HEK293T (cell line): ENCODE measurements at regions not wholly inside any gene's neighbourhood (a gene's known extent, or its start where the extent isn't known, plus 50 kb on each side); places are given as distances from the start of the nearest gene placed in this dataset.

ENCODE experiments used
- CTCF ChIA-PET: fragments of 350-600 bp; formaldehyde crosslinking; extraction: SDS; loops from one replicate; lab custom pipeline; 2021; ENCODE audit warnings: antibody characterized with exemption, inconsistent platforms; lab: Yijun Ruan, JAX
- POLR2A ChIA-PET: fragments of 350-600 bp; formaldehyde crosslinking; extraction: SDS; loops from one replicate; lab custom pipeline; 2020; ENCODE audit warnings: antibody characterized with exemption, inconsistent platforms; lab: Yijun Ruan, JAX
- DNase-seq: peaks from one replicate; pipeline ENCODE4 v3.0.0; 2012; ENCODE audit warnings: mixed read lengths; ENCODE audit errors: extremely low spot score
- ARNT ChIP-seq: fragments of 450-650 bp; IDR thresholded peaks from 2 replicates; pipeline ENCODE4 v1.6.1; 2017; ENCODE audit warnings: mild to moderate bottlenecking
- BHLHE40 ChIP-seq: fragments of 450-650 bp; IDR thresholded peaks from 2 replicates; pipeline ENCODE4 v1.6.1; 2016; ENCODE audit warnings: mild to moderate bottlenecking, moderate library complexity, borderline replicate concordance
- CTBP1 ChIP-seq: fragments of 450-650 bp; IDR thresholded peaks from 2 replicates; pipeline ENCODE4 v1.6.1; 2016; ENCODE audit warnings: borderline replicate concordance
- ELF4 ChIP-seq: fragments of 450-650 bp; IDR thresholded peaks from 2 replicates; pipeline ENCODE4 v1.6.1; 2017; ENCODE audit warnings: antibody characterized with exemption
- FOXA1 ChIP-seq: fragments of 450-650 bp; IDR thresholded peaks from 2 replicates; pipeline ENCODE4 v1.6.1; 2016; ENCODE audit warnings: mild to moderate bottlenecking
- FOXK2 ChIP-seq: fragments of 450-650 bp; IDR thresholded peaks from 2 replicates; pipeline ENCODE4 v1.6.1; 2016; ENCODE audit warnings: mild to moderate bottlenecking
- FOXM1 ChIP-seq: fragments of 450-650 bp; IDR thresholded peaks from 2 replicates; pipeline ENCODE4 v1.6.1; 2017; ENCODE audit warnings: mild to moderate bottlenecking, borderline replicate concordance
- HDGF ChIP-seq: fragments of 450-650 bp; IDR thresholded peaks from 2 replicates; pipeline ENCODE4 v1.6.1; 2017; ENCODE audit warnings: antibody characterized with exemption, borderline replicate concordance
- L3MBTL2 ChIP-seq: fragments of 450-650 bp; conservative IDR thresholded peaks from 2 replicates; pipeline ENCODE4 v1.6.1; 2016; ENCODE audit warnings: mild to moderate bottlenecking
- LEF1 ChIP-seq: fragments of 450-650 bp; IDR thresholded peaks from 2 replicates; pipeline ENCODE4 v1.6.1; 2017; ENCODE audit warnings: mild to moderate bottlenecking, borderline replicate concordance
- NFRKB ChIP-seq: fragments of 450-650 bp; IDR thresholded peaks from 2 replicates; pipeline ENCODE4 v1.6.1; 2016; ENCODE audit warnings: mild to moderate bottlenecking, moderate library complexity
- SP1 ChIP-seq: fragments of 450-650 bp; IDR thresholded peaks from 2 replicates; pipeline ENCODE4 v1.6.1; 2017
- SUZ12 ChIP-seq: fragments of 450-650 bp; IDR thresholded peaks from 2 replicates; pipeline ENCODE4 v1.6.1; 2016; ENCODE audit warnings: mild to moderate bottlenecking
- TARDBP ChIP-seq: fragments of 450-650 bp; IDR thresholded peaks from 2 replicates; pipeline ENCODE4 v1.6.1; 2016
- ZNF384 ChIP-seq: fragments of 450-650 bp; IDR thresholded peaks from 2 replicates; pipeline ENCODE4 v1.6.1; 2016
- TF ChIP-seq, protein P1 (sequence below): fragments of 450-650 bp; IDR thresholded peaks from 2 replicates; pipeline ENCODE4 v1.6.1; 2016

DNA sequence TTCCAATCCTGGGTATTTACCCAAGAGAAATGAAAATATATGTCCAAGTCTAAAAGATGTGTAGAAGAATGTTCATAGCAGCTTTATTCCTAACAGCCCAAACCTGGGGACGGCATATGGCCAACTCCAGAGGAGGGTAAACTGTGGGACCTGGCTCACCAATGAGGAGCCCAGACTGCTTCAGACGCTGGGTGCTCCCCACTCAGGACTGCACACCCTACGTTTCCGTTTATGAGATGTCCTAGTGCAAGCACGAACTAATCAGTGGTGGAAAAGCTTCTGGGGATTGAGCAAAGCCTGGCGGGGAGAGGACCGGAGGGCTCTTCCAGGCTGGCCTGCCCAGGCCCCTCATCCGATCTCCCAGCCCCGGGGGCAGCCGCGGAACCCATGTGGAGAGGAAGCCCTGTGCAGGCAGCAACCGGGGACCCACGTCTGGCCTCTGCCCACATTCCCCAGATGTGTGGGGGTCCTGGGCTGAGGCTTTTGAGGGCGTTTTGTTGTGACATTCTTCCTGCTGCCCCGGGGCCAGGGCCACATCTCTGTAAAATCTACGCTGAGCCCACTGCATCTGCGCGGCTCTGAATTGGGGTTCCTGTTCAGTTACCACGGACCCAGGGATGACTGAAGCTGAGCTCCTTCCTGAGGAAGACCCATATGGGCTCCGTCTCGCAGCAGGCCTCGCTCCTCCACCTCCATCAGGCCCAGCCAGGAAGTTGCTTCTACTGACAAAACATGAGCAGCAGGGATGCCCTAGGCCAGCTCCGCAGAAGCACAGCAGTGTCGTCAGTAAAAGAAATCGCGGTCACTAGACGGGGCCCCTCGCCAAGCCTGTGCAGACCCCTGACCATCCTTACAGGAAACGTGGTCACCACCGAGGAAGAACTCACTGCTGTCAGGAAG, 188.0 kb downstream of the DLL1 start:
- ChIA-PET POLR2A (no interaction called here), CTCF (no interaction called here)
- no peak for DNase-seq
- TF ChIP-seq CTBP1 (no peak), TARDBP (no peak), FOXA1 (no peak), L3MBTL2 (no peak), FOXK2 (no peak), SUZ12 (no peak), ELF4 (no peak), ZNF384 (no peak), LEF1 (no peak), HDGF (no peak), ARNT (no peak), SP1 (no peak), NFRKB (no peak), BHLHE40 (no peak), FOXM1 (no peak)
- TF ChIP-seq, protein P1, sequence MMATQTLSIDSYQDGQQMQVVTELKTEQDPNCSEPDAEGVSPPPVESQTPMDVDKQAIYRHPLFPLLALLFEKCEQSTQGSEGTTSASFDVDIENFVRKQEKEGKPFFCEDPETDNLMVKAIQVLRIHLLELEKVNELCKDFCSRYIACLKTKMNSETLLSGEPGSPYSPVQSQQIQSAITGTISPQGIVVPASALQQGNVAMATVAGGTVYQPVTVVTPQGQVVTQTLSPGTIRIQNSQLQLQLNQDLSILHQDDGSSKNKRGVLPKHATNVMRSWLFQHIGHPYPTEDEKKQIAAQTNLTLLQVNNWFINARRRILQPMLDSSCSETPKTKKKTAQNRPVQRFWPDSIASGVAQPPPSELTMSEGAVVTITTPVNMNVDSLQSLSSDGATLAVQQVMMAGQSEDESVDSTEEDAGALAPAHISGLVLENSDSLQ = no peak

DNA sequence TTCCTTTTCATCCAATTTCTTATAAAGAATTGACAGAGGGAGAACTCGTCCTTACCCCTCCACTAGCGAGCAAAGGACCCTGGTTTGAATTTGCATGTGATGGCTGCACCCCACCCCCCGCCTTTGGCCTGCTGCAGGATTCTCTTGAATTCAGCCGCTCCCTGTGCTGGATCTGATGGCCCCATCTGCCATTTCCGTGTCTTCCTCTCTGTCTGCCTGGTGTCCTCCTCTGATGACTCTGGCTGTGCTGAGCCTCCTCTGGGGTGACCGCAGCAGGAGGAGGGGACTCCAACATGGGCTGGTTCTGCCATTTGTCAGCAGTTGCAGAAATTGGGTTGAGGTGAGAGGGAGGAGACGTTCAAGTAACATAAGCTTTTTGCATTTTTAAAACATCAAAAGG, 188.8 kb downstream of the DLL1 start:
- ChIA-PET POLR2A (no interaction called here), CTCF (no interaction called here)
- TF ChIP-seq ZNF384 (no peak), FOXA1 (no peak), ELF4 (no peak), TARDBP (no peak), HDGF (no peak), ARNT (no peak), SUZ12 (no peak), CTBP1 (no peak), BHLHE40 (no peak), NFRKB (no peak), L3MBTL2 (no peak), FOXK2 (no peak), FOXM1 (no peak), SP1 (no peak), LEF1 (no peak)
- TF ChIP-seq, protein P1 = no peak

DNA sequence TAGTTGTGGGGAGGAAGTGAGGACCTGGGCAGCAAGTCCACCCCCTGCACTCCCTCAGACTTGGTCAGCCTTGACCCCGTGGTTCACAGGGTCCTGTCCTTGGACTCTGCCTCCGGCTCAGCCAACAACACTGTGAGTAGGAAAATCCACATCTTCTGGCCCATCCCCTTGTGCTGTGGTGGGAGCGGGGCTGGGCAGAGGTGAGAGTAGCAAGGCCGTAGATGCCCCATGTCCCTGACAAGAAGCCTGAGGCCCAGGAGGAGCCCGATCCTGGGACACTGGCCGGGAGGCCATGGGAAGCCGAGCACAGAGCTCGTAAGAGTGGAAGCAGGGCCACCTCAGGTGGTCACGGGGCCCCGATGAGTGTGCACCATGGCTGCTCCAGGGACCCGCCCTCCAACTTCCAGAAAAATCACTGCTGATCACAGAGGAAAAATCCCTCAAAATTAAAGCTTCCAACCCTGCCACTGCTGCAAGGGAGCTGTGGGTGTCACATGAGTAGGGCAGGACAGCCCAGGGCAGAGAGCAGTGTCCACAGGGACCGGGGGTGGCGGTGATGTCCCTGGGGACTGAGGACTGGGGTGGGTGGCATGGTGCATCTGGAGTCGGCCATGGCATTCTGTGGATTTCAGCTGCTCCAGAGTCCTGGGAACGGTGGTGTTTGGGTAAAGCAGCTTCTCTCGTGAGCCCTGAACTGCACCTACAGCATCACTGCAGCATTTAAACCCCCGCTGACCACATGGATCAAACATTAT, 189.4 kb downstream of the DLL1 start:
- TF ChIP-seq TARDBP (no peak), ARNT (no peak), BHLHE40 (no peak), SP1 (no peak)
- POLR2A ChIA-PET = no interaction called here
- CTCF ChIA-PET = no interaction called here
- DNase-seq = no peak

More for the DNA sequence above, 188.8 kb downstream of the DLL1 start:
- no peak for DNase-seq

DNA sequence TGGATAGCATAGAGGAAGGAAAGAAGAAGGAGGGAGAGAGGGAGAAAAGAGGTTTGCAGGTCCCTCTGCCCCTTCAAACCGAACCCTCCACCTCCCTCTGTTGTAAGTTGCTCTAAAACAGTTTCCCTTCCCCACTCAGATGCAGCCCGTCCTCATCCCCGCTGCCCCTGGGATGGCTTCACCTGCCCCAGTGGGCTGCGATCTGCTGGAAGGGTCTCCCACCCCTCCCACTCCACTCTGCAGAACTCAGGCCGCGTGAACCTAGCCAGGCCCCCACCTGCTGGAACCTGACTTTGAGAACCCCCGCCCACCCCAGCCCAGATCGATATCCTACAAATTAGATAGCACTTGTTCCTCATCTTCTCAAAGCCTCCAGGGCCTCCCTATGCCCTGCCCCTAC, 190.8 kb downstream of the DLL1 start:
- TF ChIP-seq SP1 (no peak), ELF4 (no peak), SUZ12 (no peak), TARDBP (no peak), L3MBTL2 (no peak), NFRKB (no peak), FOXK2 (no peak)
- TF ChIP-seq, protein P1 = no peak
- CTCF ChIA-PET = interaction anchor here (1.0 kb wide), 1 partner anchor 268 kb away, joined by 3 read pairs; no protein-coding TSS in a partner anchor
- POLR2A ChIA-PET = no interaction called here
- no peak for DNase-seq

DNA sequence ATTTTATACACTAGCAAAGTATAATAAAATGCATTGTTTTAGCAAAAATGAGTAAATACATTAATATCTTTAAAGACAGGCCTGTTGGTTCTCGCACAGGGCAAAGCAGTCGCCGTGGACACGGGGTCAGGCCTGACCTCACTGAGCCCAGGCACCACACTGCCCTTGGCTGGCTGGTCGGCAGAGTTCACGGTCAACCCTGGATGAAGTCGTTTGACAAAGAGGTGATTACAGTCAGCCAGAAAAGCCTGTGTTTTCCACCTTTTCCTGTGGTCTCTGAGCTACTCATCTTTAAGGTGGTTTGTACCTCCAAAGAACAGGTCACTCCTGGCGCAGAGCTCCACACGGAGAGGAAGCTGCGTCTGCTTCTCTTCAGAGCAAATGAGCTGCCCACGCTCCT, 191.5 kb downstream of the DLL1 start:
- ChIA-PET CTCF (interaction anchor here (1.0 kb wide), 1 partner anchor 267 kb away, joined by 3 read pairs; no protein-coding TSS in a partner anchor), POLR2A (no interaction called here)
- no peak for DNase-seq
- TF ChIP-seq CTBP1 (no peak), SP1 (no peak), FOXM1 (no peak), FOXA1 (no peak), FOXK2 (no peak), ZNF384 (no peak), NFRKB (no peak), ELF4 (no peak), SUZ12 (no peak), LEF1 (no peak), ARNT (no peak)
